HL-60 (cell line): ENCODE measurements at regions not wholly inside any gene's neighbourhood (a gene's known extent, or its start where the extent isn't known, plus 50 kb on each side); places are given as distances from the start of the nearest gene placed in this dataset.

Experiments used
- DNase-seq, 2 experiments: peaks; one replicate each; pipeline ENCODE4 v3.0.0-alpha.2; 2010 to 2020; ENCODE audit warnings: low read depth in 1 of 2, low spot score in 1 of 2
- H3K27ac ChIP-seq: fragments of 250-450 bp; sonication (Bioruptor Pico); replicated peaks from 2 replicates; pipeline ENCODE4 v1.5.1; 2020; ENCODE audit warnings: mild to moderate bottlenecking, moderate library complexity
- H3K27me3 ChIP-seq: fragments of 250-450 bp; sonication (Bioruptor Pico); 2 replicates; pipeline ENCODE4 v1.5.1; 2021; ENCODE audit warnings: mild to moderate bottlenecking, moderate library complexity; ENCODE audit not compliant: insufficient read depth, poor library complexity, severe bottlenecking
- H3K4me3 ChIP-seq: replicated peaks from 2 replicates; pipeline ENCODE4 v1.5.1; 2011; ENCODE audit warnings: mild to moderate bottlenecking, control low read depth, low read length; ENCODE audit not compliant: insufficient read depth
- CTCF ChIP-seq: IDR thresholded peaks from one replicate; pipeline ENCODE4 v1.5.1; 2011; ENCODE audit warnings: low read length, control low read depth, inconsistent platforms; ENCODE audit not compliant: insufficient read depth
- GABPA ChIP-seq: IDR thresholded peaks from 2 replicates; pipeline ENCODE4 v1.6.1; 2012; ENCODE audit warnings: low read depth
- POLR2AphosphoS5 ChIP-seq: IDR thresholded peaks from 2 replicates; pipeline ENCODE4 v1.6.1; 2012; ENCODE audit warnings: low read depth
- SPI1 ChIP-seq: IDR thresholded peaks from 2 replicates; pipeline ENCODE4 v1.6.1; 2012; ENCODE audit warnings: low read depth, mild to moderate bottlenecking, borderline replicate concordance
- TF ChIP-seq, protein P1 (sequence below): IDR thresholded peaks from 2 replicates; pipeline ENCODE4 v1.6.1; 2012; ENCODE audit warnings: low read depth; ENCODE audit not compliant: insufficient replicate concordance

- no peaks in the 10 kb centered on the region for H3K27me3 ChIP-seq
- no peak overlapping the region for H3K27ac ChIP-seq
- DNase-seq: no peak
- no peak overlapping the region for H3K4me3 ChIP-seq
- TF ChIP-seq SPI1 (no peak), CTCF (no peak), GABPA (no peak), POLR2AphosphoS5 (no peak)
- TF ChIP-seq, protein P1, sequence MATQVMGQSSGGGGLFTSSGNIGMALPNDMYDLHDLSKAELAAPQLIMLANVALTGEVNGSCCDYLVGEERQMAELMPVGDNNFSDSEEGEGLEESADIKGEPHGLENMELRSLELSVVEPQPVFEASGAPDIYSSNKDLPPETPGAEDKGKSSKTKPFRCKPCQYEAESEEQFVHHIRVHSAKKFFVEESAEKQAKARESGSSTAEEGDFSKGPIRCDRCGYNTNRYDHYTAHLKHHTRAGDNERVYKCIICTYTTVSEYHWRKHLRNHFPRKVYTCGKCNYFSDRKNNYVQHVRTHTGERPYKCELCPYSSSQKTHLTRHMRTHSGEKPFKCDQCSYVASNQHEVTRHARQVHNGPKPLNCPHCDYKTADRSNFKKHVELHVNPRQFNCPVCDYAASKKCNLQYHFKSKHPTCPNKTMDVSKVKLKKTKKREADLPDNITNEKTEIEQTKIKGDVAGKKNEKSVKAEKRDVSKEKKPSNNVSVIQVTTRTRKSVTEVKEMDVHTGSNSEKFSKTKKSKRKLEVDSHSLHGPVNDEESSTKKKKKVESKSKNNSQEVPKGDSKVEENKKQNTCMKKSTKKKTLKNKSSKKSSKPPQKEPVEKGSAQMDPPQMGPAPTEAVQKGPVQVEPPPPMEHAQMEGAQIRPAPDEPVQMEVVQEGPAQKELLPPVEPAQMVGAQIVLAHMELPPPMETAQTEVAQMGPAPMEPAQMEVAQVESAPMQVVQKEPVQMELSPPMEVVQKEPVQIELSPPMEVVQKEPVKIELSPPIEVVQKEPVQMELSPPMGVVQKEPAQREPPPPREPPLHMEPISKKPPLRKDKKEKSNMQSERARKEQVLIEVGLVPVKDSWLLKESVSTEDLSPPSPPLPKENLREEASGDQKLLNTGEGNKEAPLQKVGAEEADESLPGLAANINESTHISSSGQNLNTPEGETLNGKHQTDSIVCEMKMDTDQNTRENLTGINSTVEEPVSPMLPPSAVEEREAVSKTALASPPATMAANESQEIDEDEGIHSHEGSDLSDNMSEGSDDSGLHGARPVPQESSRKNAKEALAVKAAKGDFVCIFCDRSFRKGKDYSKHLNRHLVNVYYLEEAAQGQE: no peak
These were observed 113.9 kb upstream of the HES1 start for GRCh38 chr3:194022052-194022451.

DNA sequence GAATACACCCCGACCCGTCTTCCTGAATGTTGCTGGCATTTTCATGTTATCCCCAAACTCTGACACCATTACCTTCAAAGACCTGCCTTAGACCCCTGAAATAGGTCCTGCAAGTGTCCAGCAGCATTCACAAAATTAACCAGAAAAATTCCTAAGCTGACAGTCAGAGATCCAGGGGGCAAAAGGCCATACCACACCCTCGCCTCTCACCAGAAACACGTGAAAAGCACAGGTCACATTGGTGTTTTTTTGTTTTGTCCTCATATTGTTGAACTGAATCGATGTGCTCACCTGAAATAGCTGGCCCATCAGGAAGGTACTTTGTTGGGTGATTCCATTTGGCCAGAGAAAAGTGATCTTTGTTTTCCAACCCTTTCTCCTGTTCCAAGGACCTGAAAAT, 113.1 kb upstream of the HES1 start:
- H3K4me3 ChIP-seq: no peak overlapping the region
- no peak for DNase-seq
- no peak for TF ChIP-seq CTCF
- TF ChIP-seq, protein P1: no peak
- no peak for TF ChIP-seq GABPA
- TF ChIP-seq SPI1: no peak
- TF ChIP-seq POLR2AphosphoS5: no peak
- H3K27ac ChIP-seq: no peak overlapping the region
- H3K27me3 ChIP-seq: no peaks in the 10 kb centered on the region

DNA sequence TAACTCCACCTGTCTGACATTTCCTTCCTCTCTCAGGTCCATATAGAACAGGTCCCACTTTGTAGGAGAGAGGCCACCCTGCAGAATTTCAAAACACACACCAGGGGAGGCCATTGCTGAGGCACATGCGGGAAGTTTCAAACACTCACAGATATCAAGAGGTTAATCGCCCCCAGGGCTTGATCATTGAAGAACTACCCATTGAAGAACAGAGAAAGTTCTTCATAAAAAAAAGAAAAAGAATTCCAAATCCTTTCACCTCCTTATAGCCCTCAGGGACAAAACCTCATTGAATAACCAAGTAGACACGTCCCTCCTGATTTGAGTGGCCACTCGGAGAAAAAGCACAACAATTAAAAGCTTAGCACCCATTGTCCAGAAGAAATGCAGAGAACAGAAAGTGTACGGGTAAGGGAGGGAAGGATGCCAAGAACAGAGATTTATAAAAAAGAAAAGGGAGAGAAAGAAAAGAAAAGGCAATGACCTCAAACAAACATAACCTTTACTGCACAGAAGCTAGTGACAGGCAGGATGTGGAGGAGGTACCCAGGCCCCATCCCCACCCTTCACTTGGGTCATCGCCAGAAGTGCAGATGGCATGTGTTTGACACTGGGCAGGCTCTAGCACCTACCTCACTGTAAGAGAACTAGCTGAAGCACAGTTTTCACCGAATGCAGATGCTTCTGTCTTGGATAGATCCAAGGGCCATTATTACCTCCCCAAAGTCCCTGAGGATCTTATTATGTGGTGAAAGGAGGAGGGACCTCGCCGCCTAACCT, 112.3 kb upstream of the HES1 start:
- TF ChIP-seq POLR2AphosphoS5 (no peak), SPI1 (no peak), GABPA (no peak), CTCF (no peak)
- TF ChIP-seq, protein P1: no peak
- H3K27me3 ChIP-seq: no peaks in the 10 kb centered on the region
- H3K27ac ChIP-seq: no peak overlapping the region
- no peak for DNase-seq
- H3K4me3 ChIP-seq: no peak overlapping the region
